ENCODE measurements at regions not wholly inside any gene's neighbourhood (a gene's known extent, or its start where the extent isn't known, plus 50 kb on each side); places are given as distances from the start of the nearest gene placed in this dataset.

DNA sequence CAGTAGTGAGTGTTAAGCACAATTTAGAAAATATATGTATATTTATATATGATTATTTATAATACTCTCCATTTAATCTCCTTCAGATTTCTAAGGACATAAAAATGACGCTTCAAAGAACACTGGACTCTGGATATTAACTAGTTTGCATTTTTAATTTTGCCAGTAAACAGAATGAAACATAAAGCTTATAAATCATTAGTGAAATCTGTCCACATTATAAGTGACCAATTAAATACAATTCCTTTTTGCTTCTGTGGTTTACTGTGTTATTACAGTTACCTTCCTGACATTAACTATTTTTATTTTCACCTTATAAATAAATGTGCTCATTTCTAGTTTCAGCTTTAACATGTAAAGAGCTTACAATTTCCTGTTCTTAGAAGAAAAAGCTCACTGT, 1081.1 kb upstream of the EPHA6 start (continued):
- TF ChIP-seq, protein P1, sequence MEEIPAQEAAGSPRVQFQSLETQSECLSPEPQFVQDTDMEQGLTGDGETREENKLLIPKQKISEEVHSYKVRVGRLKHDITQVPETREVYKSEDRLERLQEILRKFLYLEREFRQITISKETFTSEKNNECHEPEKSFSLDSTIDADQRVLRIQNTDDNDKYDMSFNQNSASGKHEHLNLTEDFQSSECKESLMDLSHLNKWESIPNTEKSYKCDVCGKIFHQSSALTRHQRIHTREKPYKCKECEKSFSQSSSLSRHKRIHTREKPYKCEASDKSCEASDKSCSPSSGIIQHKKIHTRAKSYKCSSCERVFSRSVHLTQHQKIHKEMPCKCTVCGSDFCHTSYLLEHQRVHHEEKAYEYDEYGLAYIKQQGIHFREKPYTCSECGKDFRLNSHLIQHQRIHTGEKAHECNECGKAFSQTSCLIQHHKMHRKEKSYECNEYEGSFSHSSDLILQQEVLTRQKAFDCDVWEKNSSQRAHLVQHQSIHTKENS (CRISPR knock-in tag; IDR thresholded peaks at IDR 0.05), result no peak
- TF ChIP-seq, protein P2, sequence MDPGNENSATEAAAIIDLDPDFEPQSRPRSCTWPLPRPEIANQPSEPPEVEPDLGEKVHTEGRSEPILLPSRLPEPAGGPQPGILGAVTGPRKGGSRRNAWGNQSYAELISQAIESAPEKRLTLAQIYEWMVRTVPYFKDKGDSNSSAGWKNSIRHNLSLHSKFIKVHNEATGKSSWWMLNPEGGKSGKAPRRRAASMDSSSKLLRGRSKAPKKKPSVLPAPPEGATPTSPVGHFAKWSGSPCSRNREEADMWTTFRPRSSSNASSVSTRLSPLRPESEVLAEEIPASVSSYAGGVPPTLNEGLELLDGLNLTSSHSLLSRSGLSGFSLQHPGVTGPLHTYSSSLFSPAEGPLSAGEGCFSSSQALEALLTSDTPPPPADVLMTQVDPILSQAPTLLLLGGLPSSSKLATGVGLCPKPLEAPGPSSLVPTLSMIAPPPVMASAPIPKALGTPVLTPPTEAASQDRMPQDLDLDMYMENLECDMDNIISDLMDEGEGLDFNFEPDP (CRISPR knock-in tag; IDR thresholded peaks at IDR 0.05), result no peak
- TF ChIP-seq, protein P3, sequence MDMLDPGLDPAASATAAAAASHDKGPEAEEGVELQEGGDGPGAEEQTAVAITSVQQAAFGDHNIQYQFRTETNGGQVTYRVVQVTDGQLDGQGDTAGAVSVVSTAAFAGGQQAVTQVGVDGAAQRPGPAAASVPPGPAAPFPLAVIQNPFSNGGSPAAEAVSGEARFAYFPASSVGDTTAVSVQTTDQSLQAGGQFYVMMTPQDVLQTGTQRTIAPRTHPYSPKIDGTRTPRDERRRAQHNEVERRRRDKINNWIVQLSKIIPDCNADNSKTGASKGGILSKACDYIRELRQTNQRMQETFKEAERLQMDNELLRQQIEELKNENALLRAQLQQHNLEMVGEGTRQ (CRISPR knock-in tag; IDR thresholded peaks at IDR 0.05), result no peak
- no peak for TF ChIP-seq DPF2 (IDR thresholded peaks at IDR 0.05)
- no peak for TF ChIP-seq ZNF444 (CRISPR knock-in tag; IDR thresholded peaks at IDR 0.05)
- TF ChIP-seq ATF1 (CRISPR knock-in tag; IDR thresholded peaks at IDR 0.05), result no peak
- TF ChIP-seq ATF1 (tag; IDR thresholded peaks at IDR 0.05), result no peak
- TF ChIP-seq FIP1L1 (IDR thresholded peaks at IDR 0.05; ENCODE audit: low read depth, low read length, poor library complexity, severe bottlenecking), result no peak

DNA sequence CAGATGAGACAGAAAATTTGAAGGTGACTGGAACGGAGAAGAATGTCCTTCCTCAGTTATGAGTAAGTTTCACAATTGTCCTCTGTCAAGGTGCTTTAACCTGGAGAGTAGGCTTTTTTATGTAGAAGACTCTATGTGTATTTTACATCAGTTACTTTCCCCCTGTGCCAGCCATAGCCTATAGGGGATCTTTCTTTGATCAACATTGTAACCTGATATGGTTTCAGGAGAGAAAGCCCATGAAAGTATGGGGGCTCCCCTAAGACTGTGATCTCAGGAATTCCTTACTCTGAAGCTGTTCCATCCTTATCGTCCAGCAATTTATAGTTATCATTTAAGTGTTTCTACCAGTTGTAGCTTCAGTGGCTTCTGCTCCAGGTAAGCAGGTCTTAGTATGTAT, 1076.3 kb upstream of the EPHA6 start:
- intact Hi-C loops (cut with micrococcal nuclease) (no loop called here), in situ Hi-C loops (cut with MboI) (no loop called here)
- WGBS (ENCODE audit: insufficient coverage, low coverage, missing lambda C conversion rate), result 5% methylated on average over 2 of the region's 2 CpGs
- TF ChIP-seq ZNF232 (CRISPR knock-in tag; IDR thresholded peaks at IDR 0.05) (no peak), NFYB (IDR thresholded peaks at IDR 0.05; ENCODE audit: extremely low read depth, insufficient read length) (no peak), NRF1 (conservative IDR thresholded peaks at IDR 0.05 in 1 of 2, IDR thresholded peaks at IDR 0.05 in 1 of 2) (no peak), MCM7 (IDR thresholded peaks at IDR 0.05) (no peak), KDM2B (CRISPR knock-in tag; IDR thresholded peaks at IDR 0.05) (no peak), GABPA (tag; conservative IDR thresholded peaks at IDR 0.05; ENCODE audit: low read depth) (no peak), MCM2 (IDR thresholded peaks at IDR 0.05; ENCODE audit: low read depth) (no peak), ELF4 (CRISPR knock-in tag; IDR thresholded peaks at IDR 0.05) (no peak)
- TF ChIP-seq, protein P4, sequence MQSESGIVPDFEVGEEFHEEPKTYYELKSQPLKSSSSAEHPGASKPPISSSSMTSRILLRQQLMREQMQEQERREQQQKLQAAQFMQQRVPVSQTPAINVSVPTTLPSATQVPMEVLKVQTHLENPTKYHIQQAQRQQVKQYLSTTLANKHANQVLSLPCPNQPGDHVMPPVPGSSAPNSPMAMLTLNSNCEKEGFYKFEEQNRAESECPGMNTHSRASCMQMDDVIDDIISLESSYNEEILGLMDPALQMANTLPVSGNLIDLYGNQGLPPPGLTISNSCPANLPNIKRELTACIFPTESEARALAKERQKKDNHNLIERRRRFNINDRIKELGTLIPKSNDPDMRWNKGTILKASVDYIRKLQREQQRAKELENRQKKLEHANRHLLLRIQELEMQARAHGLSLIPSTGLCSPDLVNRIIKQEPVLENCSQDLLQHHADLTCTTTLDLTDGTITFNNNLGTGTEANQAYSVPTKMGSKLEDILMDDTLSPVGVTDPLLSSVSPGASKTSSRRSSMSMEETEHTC (IDR thresholded peaks at IDR 0.05), result no peak
- TF ChIP-seq, protein P5, sequence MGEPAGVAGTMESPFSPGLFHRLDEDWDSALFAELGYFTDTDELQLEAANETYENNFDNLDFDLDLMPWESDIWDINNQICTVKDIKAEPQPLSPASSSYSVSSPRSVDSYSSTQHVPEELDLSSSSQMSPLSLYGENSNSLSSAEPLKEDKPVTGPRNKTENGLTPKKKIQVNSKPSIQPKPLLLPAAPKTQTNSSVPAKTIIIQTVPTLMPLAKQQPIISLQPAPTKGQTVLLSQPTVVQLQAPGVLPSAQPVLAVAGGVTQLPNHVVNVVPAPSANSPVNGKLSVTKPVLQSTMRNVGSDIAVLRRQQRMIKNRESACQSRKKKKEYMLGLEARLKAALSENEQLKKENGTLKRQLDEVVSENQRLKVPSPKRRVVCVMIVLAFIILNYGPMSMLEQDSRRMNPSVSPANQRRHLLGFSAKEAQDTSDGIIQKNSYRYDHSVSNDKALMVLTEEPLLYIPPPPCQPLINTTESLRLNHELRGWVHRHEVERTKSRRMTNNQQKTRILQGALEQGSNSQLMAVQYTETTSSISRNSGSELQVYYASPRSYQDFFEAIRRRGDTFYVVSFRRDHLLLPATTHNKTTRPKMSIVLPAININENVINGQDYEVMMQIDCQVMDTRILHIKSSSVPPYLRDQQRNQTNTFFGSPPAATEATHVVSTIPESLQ (CRISPR knock-in tag; IDR thresholded peaks at IDR 0.05), result no peak

More for the DNA sequence above, 1076.3 kb upstream of the EPHA6 start:
- Histone ChIP-seq H3K9me3 (replicated peaks; ENCODE audit: control insufficient read depth, insufficient read depth, low read depth, low read length) (no peaks in the 10 kb centered on the region), H3K27me3 (ENCODE audit: control insufficient read depth in 2 of 2, insufficient read depth in 2 of 2, low read length in 2 of 2) (no peaks in the 10 kb centered on the region), H3K79me2 (ENCODE audit: control insufficient read depth, insufficient read depth, low read length) (no peaks in the 10 kb centered on the region), H3K9me1 (ENCODE audit: control insufficient read depth, insufficient read depth, low read length) (no peaks in the 10 kb centered on the region), H4K20me1 (replicated peaks; ENCODE audit: control insufficient read depth, insufficient read depth, low read length) (no peaks in the 10 kb centered on the region), H3K36me3 (ENCODE audit: control insufficient read depth, insufficient read depth, low read length) (no peaks in the 10 kb centered on the region), H3K4me2 (ENCODE audit: insufficient read depth, low read length) (no peak overlapping the region), H3K4me3 (no peak overlapping the region), H2AFZ (ENCODE audit: low read depth, low read length) (no peak overlapping the region), H3K27ac (ENCODE audit: extremely low read depth, low read depth, low read length) (no peak overlapping the region), H3K4me1 (replicated peaks in 1 of 2; ENCODE audit: control insufficient read depth in 2 of 2, insufficient read depth in 2 of 2, low read length in 2 of 2) (no peaks in the 10 kb centered on the region), H3K9ac (ENCODE audit: insufficient read depth in 1 of 2, low read depth in 2 of 2, low read length in 2 of 2) (no peak overlapping the region)
- no peak for ATAC-seq
- ChIA-PET CTCF (ENCODE audit: low intra/inter-chr PET ratio) (no interaction called here), POLR2A (no interaction called here)
- FAIRE-seq, result no peak
- no TSS peak for BruUV-seq (replicated peaks)
- DNase-seq (ENCODE audit: extremely low read depth in 1 of 4, low spot score in 3 of 4), result no peak

Measured in K562 (cell line).